Stimulated activated CD8-positive, alpha-beta memory T cell treated with anti-CD3 and anti-CD28 coated beads, Interleukin-7, amount 100 ng/mL, for 24 hours (primary cell): ENCODE measurements at regions not wholly inside any gene's neighbourhood (a gene's known extent, or its start where the extent isn't known, plus 50 kb on each side); places are given as distances from the start of the nearest gene placed in this dataset.
"Not testable (repeated sequence)": the region's sequence is repeated elsewhere in the genome, so short reads cannot be mapped to it uniquely, and the experiment has no call there.

Experiments
- DNase-seq: peaks from one replicate; pipeline ENCODE4 v3.0.0-alpha.2; 2020; ENCODE audit warnings: low read depth

DNA sequence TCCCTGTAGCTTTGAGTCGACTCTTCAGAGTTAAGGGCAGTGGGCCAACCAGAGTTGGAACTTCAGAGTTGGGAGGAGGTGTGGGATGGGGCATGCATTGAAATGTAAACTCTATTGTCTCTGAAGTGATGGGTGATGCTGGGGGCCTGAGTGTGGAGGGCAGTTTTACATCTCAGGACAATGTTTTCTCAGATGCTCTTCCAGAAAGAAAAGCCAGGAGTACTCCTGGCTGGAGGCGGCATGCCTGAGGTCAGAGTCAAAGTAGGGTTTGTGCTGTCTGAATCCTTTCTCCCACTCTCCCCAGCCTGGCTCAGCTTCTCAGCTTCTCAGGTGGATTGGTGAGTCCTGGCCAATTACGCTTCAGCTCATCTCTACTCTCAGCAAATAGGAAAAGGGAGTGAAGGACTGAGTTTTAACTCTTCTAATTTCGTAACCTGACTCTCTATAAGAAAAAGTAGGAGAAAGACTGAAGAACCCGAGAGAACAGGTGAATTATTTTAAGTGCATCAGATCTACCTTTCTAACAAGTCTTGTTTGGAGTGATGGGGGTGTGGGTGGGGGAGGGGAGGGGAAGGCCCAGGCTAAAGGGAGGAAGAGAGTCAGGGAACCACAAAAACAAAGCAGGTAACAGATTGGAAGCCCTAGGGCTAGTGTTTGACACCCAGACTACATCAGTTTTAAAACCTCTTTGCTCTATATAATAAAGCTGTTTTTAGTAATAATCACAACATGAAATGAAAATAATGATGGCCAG, 107.5 kb upstream of the PELI1 start:
- DNase-seq: no peak

GRCh38 chr2:64252251-64252978, 108.2 kb upstream of the PELI1 start:
- not testable (repeated sequence) for DNase-seq

GRCh38 chr2:64253421-64253820, 109.2 kb upstream of the PELI1 start:
- not testable (repeated sequence) for DNase-seq

DNA sequence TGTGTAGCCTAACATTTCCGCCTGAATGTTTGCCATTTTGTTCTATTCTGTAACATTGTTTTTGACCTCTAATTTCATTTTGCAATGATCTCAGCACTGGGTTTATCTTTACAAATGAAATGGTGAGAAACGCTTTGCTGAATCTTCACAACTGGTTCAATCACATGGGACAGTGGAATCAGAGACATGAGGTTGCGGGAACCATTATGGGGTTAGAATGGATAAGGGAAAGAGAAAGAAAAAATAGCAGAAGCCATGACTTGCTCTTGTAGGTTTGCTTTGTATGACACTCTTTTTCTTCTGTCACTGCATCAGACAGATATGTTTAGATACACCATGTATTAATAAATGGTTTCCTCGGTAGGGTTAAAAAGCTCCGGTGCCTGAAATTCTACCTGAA, 114.3 kb upstream of the PELI1 start:
- DNase-seq: no peak

- DNase-seq: no peak
Measured at GRCh38 chr2:64259312-64259711, 115.1 kb upstream of the PELI1 start.

DNA sequence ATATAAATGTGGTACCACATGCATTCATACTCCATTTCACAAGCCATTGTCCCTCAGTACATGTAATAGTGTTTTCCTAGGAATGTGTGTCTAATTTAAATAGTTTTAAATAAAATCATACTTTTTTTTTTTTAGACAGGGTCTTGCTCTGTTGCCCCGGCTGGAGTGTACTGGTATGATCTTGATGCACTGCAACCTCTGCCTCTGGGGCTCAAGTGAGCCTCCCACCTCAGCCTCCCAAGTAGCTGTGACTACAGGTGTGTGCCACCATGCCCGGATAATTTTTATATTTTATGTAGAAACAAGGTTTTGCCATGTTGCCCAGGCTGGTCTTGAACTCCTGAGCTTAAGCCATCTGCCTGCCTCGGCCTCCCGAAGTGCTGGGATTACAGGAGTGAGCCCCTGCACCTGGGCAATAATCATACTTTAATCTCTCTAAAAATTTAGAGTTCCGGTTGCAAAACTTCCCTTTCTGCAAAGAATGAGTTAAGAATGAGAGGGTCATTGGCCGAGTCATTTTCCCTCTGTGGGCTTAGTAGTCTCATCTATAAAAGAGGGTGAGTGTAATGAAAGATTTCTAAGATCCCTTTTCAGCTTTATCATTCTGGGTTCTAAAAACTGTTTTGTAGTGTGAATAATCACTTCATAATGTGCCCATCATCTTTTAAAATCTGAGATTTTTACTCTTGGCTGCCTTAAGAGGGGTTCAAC, 116.0 kb upstream of the PELI1 start:
- DNase-seq: no peak

DNA sequence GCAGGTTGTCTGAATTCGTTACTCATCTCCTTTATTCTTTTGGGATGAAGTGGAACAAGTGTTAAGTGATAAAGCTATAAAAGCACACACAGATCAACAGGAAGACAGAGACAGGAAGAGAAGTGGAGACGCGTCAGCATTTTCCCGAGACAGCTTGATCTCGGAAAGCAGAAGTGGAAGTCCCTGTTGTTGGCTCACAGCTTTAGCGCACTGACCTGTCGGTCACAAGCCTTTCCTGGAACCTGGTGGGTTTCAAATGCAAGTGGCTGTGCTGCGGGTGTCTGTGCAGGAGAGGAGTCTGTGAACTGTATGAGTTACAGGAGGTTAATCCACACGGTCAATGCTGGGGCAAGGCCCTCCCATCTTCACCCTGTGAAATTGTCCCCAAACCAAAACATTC, 116.6 kb upstream of the PELI1 start:
- no peak for DNase-seq

DNA sequence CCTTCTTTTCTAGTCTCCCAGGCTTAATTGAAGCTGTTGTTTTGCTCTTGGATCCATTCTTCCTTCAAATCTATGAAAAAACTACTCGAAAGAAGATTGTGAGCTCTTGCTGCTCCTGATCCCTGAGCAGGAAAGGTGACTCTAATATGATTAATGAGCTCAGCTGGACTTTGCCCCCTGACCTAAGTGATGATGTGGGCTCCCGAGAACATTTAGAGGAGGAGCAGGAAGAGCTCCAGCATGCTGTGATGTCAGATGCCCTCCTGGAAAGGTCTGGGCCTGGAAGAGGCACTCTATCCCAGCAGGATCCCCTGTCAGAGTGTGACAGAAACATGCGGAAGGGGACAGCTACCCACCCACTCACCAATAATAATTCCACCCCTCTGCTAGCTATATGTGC, 117.9 kb upstream of the PELI1 start:
- DNase-seq: no peak

DNA sequence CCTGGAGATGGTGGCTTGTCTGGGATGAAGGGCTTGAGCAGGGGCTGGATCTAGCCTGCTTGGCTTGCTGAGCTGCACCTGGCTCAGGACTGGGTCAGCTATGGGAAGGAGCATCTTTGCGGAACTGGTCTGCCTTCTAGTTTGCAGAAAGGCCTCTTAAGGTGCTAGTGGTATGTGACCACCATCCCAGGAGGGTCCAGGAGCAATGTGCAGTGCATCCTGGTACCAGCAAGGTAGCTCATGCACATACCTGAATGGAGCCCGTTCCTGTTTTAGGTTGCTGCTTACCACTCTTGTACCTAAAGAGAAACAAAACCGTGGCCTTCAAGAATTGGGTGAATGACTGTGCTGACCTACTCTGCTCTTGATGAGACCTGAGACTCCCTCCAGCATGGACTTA, 118.6 kb upstream of the PELI1 start:
- DNase-seq: no peak

GRCh38 chr2:64263315-64263714, 119.1 kb upstream of the PELI1 start:
- DNase-seq: no peak

- no peak for DNase-seq
Measured at GRCh38 chr2:64267699-64268098, 123.5 kb upstream of the PELI1 start.

GRCh38 chr2:64268330-64269048, 124.3 kb upstream of the PELI1 start:
- DNase-seq: no peak

DNA sequence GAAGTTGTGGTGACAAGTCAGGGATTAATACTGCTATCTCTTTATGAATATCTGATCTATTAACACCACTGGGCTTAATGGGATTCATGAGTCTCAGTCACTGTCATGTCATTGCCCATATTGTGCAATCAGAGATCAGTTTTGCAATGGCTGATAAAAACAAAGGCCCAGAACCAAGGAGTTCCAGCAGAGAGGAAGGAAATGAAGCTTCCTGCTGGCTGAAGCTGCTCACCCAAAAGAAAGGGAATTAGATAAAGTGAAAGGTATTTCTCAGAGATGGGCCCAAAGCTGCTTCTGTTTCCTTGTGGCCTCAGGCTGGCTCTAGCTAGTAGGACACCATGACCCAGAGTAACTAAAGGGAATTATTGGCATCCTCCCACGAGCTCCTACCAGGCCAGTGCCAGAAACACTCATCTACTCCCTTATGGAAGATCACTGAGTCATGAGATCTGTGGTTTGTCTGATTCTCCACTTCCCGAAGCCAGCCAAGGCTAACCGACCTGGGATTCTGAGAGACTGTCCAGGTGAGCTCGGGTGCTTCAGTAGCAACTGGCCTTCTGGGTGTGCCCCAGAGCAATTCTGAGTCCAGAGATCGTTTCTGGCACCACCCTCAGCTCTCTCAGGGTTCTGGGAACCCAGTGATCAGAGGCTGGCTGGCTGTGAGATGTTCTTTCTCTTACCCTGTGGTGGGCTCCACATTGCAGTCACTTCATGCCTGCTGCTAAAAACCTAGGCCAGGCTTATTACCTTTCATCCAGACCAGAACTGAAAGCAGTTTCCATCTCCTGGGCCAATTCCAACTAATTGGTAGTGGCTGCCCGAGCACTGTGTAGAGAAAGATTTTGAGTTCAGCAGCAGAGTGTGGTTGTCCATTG, 129.5 kb upstream of the PELI1 start:
- DNase-seq: no peak

GRCh38 chr2:64274399-64275173, 130.4 kb upstream of the PELI1 start:
- DNase-seq: no peak

GRCh38 chr2:64275174-64275466, 130.9 kb upstream of the PELI1 start:
- no peak for DNase-seq

DNA sequence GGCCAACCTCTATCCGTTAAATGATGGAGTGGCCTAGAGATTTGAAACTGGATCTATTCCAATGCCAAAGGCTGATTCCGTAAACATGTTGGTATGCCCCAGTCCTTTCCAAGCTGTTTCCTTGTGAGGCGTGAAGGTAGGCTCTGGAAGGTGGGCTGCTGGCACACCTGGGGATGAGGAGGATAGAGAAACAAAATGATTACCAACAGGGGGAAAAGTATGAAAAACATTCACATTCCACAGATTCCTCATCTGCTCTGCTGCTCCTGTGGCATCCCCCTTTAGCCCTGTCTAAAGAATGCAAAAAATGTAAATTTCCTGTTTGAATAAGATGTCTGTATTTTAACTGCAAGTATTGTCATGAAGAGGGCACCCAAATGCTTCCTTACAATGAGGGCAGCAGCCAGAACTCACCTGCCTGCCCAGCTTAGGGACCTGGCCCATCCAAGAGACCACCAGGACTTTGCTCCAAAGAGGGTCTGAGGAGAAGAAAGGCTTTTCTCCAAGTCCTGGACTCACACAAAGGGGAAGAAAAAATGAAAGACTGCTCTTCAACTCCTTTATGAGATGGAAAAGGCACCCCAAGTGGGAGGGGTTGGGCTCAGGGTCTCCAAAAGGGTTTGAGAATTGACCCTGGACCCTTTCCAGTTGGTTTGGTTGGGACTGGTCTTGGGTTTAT, 132.3 kb upstream of the PELI1 start:
- no peak for DNase-seq

- no peak for DNase-seq
Measured at GRCh38 chr2:64277101-64277849, 133.1 kb upstream of the PELI1 start.

DNA sequence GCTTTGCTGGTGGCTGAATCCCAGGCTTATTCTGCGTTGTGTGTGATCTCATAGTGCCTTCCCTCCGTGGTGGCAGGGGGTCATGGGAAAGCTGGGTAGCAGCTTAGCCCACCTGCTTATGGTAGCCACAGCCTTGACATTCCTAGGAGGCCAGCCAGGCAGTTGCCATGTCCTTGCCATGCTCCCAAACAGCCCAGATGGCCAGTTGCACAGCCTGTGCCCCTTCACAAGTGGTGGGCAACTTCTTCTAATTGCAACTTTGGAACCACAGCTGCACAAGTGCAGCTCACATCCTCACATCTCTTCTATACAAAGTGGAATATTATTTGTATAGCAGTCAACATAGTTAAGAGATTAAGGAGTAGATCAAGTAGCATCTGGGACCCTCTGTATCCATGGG, 136.6 kb upstream of the PELI1 start:
- DNase-seq: not testable (repeated sequence)

DNA sequence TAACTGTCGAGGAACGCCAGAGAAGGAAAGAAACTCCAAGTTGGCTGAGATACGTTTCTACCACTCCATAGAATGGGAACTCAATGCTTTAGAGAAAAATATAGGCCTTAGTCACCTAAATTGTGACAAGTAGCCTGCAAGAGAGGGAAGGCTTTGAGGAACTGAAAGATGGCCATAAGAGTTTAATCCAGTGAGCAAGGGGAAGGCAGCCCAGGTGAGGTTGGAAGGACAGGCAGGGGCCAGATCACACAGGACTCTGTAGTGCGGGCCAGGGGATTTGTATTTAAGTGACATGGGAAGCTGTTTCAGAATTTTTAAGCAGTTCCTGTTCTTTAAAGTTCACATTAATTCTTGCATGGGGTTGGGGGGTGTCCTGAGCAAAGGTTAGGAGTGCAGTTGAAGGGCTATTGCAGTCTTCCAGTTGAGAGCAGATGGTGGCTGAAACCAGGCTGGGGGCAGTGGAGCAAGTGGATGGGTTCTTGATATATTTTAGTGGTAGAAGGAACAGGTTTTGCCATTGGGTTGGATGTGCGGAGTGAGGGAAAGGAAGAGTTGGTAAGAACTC, 138.9 kb upstream of the PELI1 start:
- no peak for DNase-seq
